HepG2 (cell line): ENCODE measurements at regions not wholly inside any gene's neighbourhood (a gene's known extent, or its start where the extent isn't known, plus 50 kb on each side); places are given as distances from the start of the nearest gene placed in this dataset.

ENCODE experiments used
- ATAC-seq: fragments of 200-7000 bp; cut with Tn5 transposase; 3 replicates; pipeline ENCODE4 v1.9.1; 2020; ENCODE audit warnings: mild to moderate bottlenecking, moderate library complexity
- BruUV-seq: library from RNA; stranded (reverse); fragments of 400-500 nt; replicated peaks from 2 replicates; lab custom pipeline; 2021; lab: Mats Ljungman, UMichigan
- CTCF ChIA-PET: fragments of 300-600 bp; formaldehyde crosslinking; extraction: SDS; loops from one replicate; lab custom pipeline; 2021; ENCODE audit warnings: low total read pairs, inconsistent platforms, low intra/inter-chr PET ratio; lab: Yijun Ruan, JAX
- POLR2A ChIA-PET: fragments of 350-600 bp; sonication (Branson Sonifier 250); formaldehyde crosslinking; loops from one replicate; lab custom pipeline; 2020; ENCODE audit warnings: antibody characterized with exemption, inconsistent platforms; lab: Yijun Ruan, JAX
- DNase-seq: peaks from one replicate; pipeline ENCODE4 v3.0.0-alpha.2; 2015; ENCODE audit warnings: low spot score
- FAIRE-seq: peaks from 3 replicates; lab custom pipeline; 2011; peaks lifted over from hg19 to GRCh38; lab: Jason Lieb, UNC
- H2AFZ ChIP-seq: one replicate; pipeline ENCODE4 v1.6.1; 2011; ENCODE audit warnings: low read length, inconsistent platforms
- H3K27ac ChIP-seq: fragments of 300-600 bp; 3 replicates; pipeline ENCODE4 v1.8.0; 2011; ENCODE audit warnings: mixed run types, mild to moderate bottlenecking, mixed read lengths, low read length, inconsistent platforms; ENCODE audit not compliant: insufficient read depth; ENCODE audit errors: extremely low read length
- H3K27me3 ChIP-seq, 2 experiments: fragments of 200-600 bp in 1 of 2; 2 replicates in 1 of 2; 3 replicates in 1 of 2; pipeline versions ENCODE4 v1.6.0 to v1.8.0; 2011; ENCODE audit warnings: low read length in 2 of 2, mild to moderate bottlenecking in 2 of 2, moderate library complexity in 2 of 2, inconsistent platforms in 1 of 2; ENCODE audit not compliant: insufficient read depth in 2 of 2, control insufficient read depth in 1 of 2
- H3K36me3 ChIP-seq, 2 experiments: fragments of 200-600 bp in 1 of 2; replicated peaks in 1 of 2; 2 replicates in 1 of 2; 3 replicates in 1 of 2; pipeline versions ENCODE4 v1.5.1 to v1.8.0; 2011; ENCODE audit warnings: low read length in 2 of 2, inconsistent platforms in 1 of 2; ENCODE audit not compliant: insufficient read depth in 2 of 2, control insufficient read depth in 1 of 2
- H3K4me1 ChIP-seq: 2 replicates; pipeline ENCODE4 v1.5.1; 2012; ENCODE audit warnings: low read length, inconsistent platforms; ENCODE audit not compliant: insufficient read depth
- H3K4me2 ChIP-seq: 2 replicates; pipeline ENCODE4 v1.6.0; 2011; ENCODE audit warnings: low read depth, low read length, inconsistent platforms
- H3K4me3 ChIP-seq, 3 experiments: fragments of 200-600 bp in 1 of 3; sonication (generic), shearing (Covaris generic) in 1 of 3; replicated peaks in 1 of 3; 2 replicates each; pipeline ENCODE4 v1.5.1; 2011 to 2016; ENCODE audit warnings: low read length in 3 of 3, inconsistent platforms in 2 of 3, low read depth in 2 of 3, mild to moderate bottlenecking in 2 of 3, control low read depth in 1 of 3, mixed read lengths in 1 of 3; ENCODE audit not compliant: insufficient read depth in 1 of 3
- H3K79me2 ChIP-seq: one replicate; pipeline ENCODE4 v1.6.1; 2011; ENCODE audit warnings: low read length, inconsistent platforms; ENCODE audit not compliant: insufficient read depth
- H3K9ac ChIP-seq: 2 replicates; pipeline ENCODE4 v1.6.0; 2011; ENCODE audit warnings: mild to moderate bottlenecking, low read depth, low read length, inconsistent platforms; ENCODE audit not compliant: insufficient read depth
- H3K9me3 ChIP-seq: 2 replicates; pipeline ENCODE4 v1.5.1; 2012; ENCODE audit warnings: mild to moderate bottlenecking, low read length
- H4K20me1 ChIP-seq: 2 replicates; pipeline ENCODE4 v1.6.0; 2011; ENCODE audit warnings: inconsistent platforms, mild to moderate bottlenecking, low read length, moderate library complexity; ENCODE audit not compliant: insufficient read depth
- ATM ChIP-seq: fragments of 450-650 bp; IDR thresholded peaks from 2 replicates; pipeline ENCODE4 v1.7.1; 2017; ENCODE audit warnings: mild to moderate bottlenecking, borderline replicate concordance
- KDM2A ChIP-seq: sonication (generic); formaldehyde crosslinking; IDR thresholded peaks from 2 replicates; pipeline ENCODE4 v1.4.0; 2020; ENCODE audit warnings: low read depth, missing genetic modification reagents, borderline replicate concordance
- YEATS2 ChIP-seq: sonication (generic); formaldehyde crosslinking; IDR thresholded peaks from 2 replicates; pipeline ENCODE4 v1.4.0; 2020; ENCODE audit warnings: missing genetic modification reagents, borderline replicate concordance
- ZBTB7B ChIP-seq: sonication (generic); formaldehyde crosslinking; IDR thresholded peaks from 2 replicates; pipeline ENCODE4 v1.4.0; 2020; ENCODE audit warnings: missing genetic modification reagents
- ZNF20 ChIP-seq: sonication (generic); formaldehyde crosslinking; IDR thresholded peaks from 2 replicates; pipeline ENCODE4 v1.4.0; 2020; ENCODE audit warnings: mild to moderate bottlenecking, moderate library complexity, missing genetic modification reagents
- ZNF556 ChIP-seq: sonication (generic); formaldehyde crosslinking; IDR thresholded peaks from 2 replicates; pipeline ENCODE4 v1.4.0; 2020; ENCODE audit warnings: mild to moderate bottlenecking, missing genetic modification reagents, borderline replicate concordance
- WGBS: methylation state at CpG from one replicate; pipeline ENCODE4 v1.1.6; 2017; ENCODE audit warnings: low lambda C conversion rate; 5-methylcytosine and 5-hydroxymethylcytosine counted together
- in situ Hi-C: cut with HindIII; loops from 2 replicates; pipeline ENCODE4 v1.10.0; 2017; ENCODE audit warnings: low pct_unique_long_range_greater_than_20kb; ENCODE audit not compliant: extremely low pct_ligation_motif_present
- intact Hi-C: fragments of 100-400 bp; cut with micrococcal nuclease; formaldehyde crosslinking; loops from one replicate; pipeline ENCODE4 v1.10.0; 2022; ENCODE audit not compliant: unreplicated experiment
- TF ChIP-seq, protein P1 (sequence below): sonication (generic); formaldehyde crosslinking; IDR thresholded peaks from 2 replicates; pipeline ENCODE4 v1.4.0; 2020; ENCODE audit warnings: missing genetic modification reagents
- TF ChIP-seq, protein P2 (sequence below): sonication (generic); formaldehyde crosslinking; IDR thresholded peaks from 2 replicates; pipeline ENCODE4 v1.4.0; 2020; ENCODE audit warnings: missing genetic modification reagents

DNA sequence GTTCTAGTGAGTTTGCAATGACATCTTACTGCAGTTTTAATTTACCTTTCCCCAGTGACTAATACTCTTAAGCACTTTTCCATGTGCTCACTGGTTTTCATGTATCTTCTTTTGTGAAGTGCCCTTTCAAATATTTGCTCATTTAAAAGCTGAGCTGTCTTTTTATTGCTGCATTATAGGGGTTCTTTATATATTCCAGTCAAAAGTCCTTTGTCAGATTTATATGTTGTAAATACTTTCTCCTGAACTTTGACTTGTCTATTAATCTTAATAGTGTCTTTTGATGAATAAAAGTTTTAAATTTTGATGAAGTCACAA, 50.2 kb upstream of the ELOVL5 start:
- TF ChIP-seq, protein P1, sequence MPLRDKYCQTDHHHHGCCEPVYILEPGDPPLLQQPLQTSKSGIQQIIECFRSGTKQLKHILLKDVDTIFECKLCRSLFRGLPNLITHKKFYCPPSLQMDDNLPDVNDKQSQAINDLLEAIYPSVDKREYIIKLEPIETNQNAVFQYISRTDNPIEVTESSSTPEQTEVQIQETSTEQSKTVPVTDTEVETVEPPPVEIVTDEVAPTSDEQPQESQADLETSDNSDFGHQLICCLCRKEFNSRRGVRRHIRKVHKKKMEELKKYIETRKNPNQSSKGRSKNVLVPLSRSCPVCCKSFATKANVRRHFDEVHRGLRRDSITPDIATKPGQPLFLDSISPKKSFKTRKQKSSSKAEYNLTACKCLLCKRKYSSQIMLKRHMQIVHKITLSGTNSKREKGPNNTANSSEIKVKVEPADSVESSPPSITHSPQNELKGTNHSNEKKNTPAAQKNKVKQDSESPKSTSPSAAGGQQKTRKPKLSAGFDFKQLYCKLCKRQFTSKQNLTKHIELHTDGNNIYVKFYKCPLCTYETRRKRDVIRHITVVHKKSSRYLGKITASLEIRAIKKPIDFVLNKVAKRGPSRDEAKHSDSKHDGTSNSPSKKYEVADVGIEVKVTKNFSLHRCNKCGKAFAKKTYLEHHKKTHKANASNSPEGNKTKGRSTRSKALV (CRISPR knock-in tag): no peak
- Histone ChIP-seq H3K27me3 (0 out of 5 replicates have a peak, but pooled peaks cover 0 to 4% of the 10 kb centered on the region in 2 experiments), H3K9ac (no peak overlapping the region), H3K36me3 (no peaks in the 10 kb centered on the region), H3K4me1 (peaks cover 9% of the 10 kb centered on the region), H3K79me2 (no peaks in the 10 kb centered on the region), H3K9me3 (no peaks in the 10 kb centered on the region), H3K4me3 (no peak overlapping the region), H2AFZ (no peak overlapping the region), H3K4me2 (no peak overlapping the region), H3K27ac (no peak overlapping the region), H4K20me1 (no peaks in the 10 kb centered on the region)
- BruUV-seq: no TSS peak
- POLR2A ChIA-PET: no interaction called here
- in situ Hi-C loops: no loop called here
- DNase-seq (no peak), FAIRE-seq (no peak), ATAC-seq (no peak)
- CTCF ChIA-PET: no interaction called here
- intact Hi-C loops: no loop called here

DNA sequence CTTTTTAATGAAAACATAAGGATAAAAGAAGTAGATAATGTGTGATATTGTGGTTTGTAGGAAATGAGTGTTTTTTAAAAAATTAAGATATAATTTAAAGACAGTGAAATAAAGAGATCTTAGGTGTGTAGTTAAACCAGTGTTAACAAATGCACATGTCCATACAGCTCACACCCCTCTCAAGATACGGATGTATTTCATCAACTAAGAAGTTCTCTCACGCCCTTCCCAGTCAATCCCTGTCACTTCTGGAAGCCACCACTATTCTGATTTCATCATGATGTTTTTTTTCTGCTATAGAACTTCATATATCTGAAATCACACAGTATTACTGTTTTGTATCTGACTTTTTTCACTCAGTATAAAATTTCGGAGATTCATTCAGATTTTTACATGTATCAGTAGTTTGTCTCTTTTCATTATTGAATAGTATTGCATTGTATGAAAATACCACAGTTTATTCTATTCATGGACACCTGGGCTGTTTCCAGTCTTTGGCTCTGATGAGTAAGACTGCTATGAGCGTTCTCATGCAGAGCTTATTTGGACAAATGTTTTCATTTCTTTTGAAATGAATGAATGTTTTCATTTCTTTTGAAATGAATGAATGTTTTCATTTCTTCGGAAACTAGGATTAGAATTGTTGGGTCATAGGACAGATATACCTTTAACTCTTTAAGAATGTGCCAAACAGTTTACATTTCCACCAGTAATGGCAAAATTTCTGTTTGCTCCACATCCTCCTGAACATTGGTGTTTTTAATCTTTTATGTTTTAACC, 49.7 kb upstream of the ELOVL5 start:
- Histone ChIP-seq H3K4me3 (no peak overlapping the region), H3K27me3 (0 out of 5 replicates have a peak, but pooled peaks cover 0 to 4% of the 10 kb centered on the region in 2 experiments), H3K9ac (no peak overlapping the region), H3K79me2 (no peaks in the 10 kb centered on the region), H3K27ac (no peak overlapping the region), H3K36me3 (no peaks in the 10 kb centered on the region), H3K4me2 (no peak overlapping the region), H2AFZ (no peak overlapping the region)
- ChIA-PET CTCF (no interaction called here), POLR2A (no interaction called here)
- DNase-seq (no peak), ATAC-seq (no peak)
- BruUV-seq: no TSS peak
- intact Hi-C loops (no loop called here), in situ Hi-C loops (no loop called here)
- TF ChIP-seq KDM2A (CRISPR knock-in tag): no peak
- no peak for TF ChIP-seq YEATS2 (CRISPR knock-in tag)
- TF ChIP-seq ZBTB7B: no peak
- TF ChIP-seq, protein P2, sequence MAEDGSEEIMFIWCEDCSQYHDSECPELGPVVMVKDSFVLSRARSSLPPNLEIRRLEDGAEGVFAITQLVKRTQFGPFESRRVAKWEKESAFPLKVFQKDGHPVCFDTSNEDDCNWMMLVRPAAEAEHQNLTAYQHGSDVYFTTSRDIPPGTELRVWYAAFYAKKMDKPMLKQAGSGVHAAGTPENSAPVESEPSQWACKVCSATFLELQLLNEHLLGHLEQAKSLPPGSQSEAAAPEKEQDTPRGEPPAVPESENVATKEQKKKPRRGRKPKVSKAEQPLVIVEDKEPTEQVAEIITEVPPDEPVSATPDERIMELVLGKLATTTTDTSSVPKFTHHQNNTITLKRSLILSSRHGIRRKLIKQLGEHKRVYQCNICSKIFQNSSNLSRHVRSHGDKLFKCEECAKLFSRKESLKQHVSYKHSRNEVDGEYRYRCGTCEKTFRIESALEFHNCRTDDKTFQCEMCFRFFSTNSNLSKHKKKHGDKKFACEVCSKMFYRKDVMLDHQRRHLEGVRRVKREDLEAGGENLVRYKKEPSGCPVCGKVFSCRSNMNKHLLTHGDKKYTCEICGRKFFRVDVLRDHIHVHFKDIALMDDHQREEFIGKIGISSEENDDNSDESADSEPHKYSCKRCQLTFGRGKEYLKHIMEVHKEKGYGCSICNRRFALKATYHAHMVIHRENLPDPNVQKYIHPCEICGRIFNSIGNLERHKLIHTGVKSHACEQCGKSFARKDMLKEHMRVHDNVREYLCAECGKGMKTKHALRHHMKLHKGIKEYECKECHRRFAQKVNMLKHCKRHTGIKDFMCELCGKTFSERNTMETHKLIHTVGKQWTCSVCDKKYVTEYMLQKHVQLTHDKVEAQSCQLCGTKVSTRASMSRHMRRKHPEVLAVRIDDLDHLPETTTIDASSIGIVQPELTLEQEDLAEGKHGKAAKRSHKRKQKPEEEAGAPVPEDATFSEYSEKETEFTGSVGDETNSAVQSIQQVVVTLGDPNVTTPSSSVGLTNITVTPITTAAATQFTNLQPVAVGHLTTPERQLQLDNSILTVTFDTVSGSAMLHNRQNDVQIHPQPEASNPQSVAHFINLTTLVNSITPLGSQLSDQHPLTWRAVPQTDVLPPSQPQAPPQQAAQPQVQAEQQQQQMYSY (CRISPR knock-in tag): no peak
- no peak for TF ChIP-seq ZNF20 (CRISPR knock-in tag)
- TF ChIP-seq ZNF556: no peak
- TF ChIP-seq ATM: no peak
- TF ChIP-seq, all 625 proteins: peak for 0
- 10% methylated on average over 5 of the region's 5 CpGs for WGBS
- FAIRE-seq: peak; percentile 12
- Histone ChIP-seq H3K9me3 (no peaks in the 10 kb centered on the region), H3K4me1 (peaks cover 9% of the 10 kb centered on the region), H4K20me1 (no peaks in the 10 kb centered on the region)
